ENCODE measurements at regions not wholly inside any gene's neighbourhood (a gene's known extent, or its start where the extent isn't known, plus 50 kb on each side); places are given as distances from the start of the nearest gene placed in this dataset.

- H4K20me1 ChIP-seq (ENCODE audit: low read depth, low read length) = no peaks in the 10 kb centered on the region
- TF ChIP-seq EZH2phosphoT487 (conservative IDR thresholded peaks at IDR 0.05; ENCODE audit: low read length) = no peak
- TF ChIP-seq, protein P1, sequence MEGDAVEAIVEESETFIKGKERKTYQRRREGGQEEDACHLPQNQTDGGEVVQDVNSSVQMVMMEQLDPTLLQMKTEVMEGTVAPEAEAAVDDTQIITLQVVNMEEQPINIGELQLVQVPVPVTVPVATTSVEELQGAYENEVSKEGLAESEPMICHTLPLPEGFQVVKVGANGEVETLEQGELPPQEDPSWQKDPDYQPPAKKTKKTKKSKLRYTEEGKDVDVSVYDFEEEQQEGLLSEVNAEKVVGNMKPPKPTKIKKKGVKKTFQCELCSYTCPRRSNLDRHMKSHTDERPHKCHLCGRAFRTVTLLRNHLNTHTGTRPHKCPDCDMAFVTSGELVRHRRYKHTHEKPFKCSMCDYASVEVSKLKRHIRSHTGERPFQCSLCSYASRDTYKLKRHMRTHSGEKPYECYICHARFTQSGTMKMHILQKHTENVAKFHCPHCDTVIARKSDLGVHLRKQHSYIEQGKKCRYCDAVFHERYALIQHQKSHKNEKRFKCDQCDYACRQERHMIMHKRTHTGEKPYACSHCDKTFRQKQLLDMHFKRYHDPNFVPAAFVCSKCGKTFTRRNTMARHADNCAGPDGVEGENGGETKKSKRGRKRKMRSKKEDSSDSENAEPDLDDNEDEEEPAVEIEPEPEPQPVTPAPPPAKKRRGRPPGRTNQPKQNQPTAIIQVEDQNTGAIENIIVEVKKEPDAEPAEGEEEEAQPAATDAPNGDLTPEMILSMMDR (IDR thresholded peaks at IDR 0.05; ENCODE audit: insufficient read depth, low read length, poor library complexity, severe bottlenecking) = no peak
- no peak overlapping the region for H3K9ac ChIP-seq (ENCODE audit: low read length)
- H3K36me3 ChIP-seq (ENCODE audit: low read length) = no peaks in the 10 kb centered on the region
- no peaks in the 10 kb centered on the region for H3K9me3 ChIP-seq (ENCODE audit: insufficient read depth, low read length)
- H2AFZ ChIP-seq (ENCODE audit: low read depth, low read length, severe bottlenecking) = no peak overlapping the region
- H3F3A ChIP-seq (ENCODE audit: insufficient read depth) = no peaks in the 10 kb centered on the region
- no peak overlapping the region for H3K27ac ChIP-seq (ENCODE audit: low read depth, low read length)
- H3K27me3 ChIP-seq (ENCODE audit: low read length) = no peaks in the 10 kb centered on the region
- H3K4me3 ChIP-seq (ENCODE audit: insufficient read depth, low read length, poor library complexity, severe bottlenecking) = no peak overlapping the region
- H3K79me2 ChIP-seq (ENCODE audit: insufficient read depth, low read length) = no peaks in the 10 kb centered on the region
- H3K4me2 ChIP-seq (ENCODE audit: low read depth, low read length, poor library complexity, severe bottlenecking) = no peak overlapping the region
- H3K9me2 ChIP-seq (replicated peaks; ENCODE audit: insufficient read depth, low read length) = no peaks in the 10 kb centered on the region
Observed at GRCh38 chr10:9012312-9012711, 957.8 kb downstream of the GATA3 start.

GRCh38 chr10:9015005-9015404 lies 960.5 kb downstream of the GATA3 start:
- no peaks in the 10 kb centered on the region for H3K9me3 ChIP-seq (ENCODE audit: insufficient read depth, low read length)
- H3K36me3 ChIP-seq (ENCODE audit: low read length) = no peaks in the 10 kb centered on the region
- no peak overlapping the region for H3K4me3 ChIP-seq (ENCODE audit: insufficient read depth, low read length, poor library complexity, severe bottlenecking)
- H3K27me3 ChIP-seq (ENCODE audit: low read length) = no peaks in the 10 kb centered on the region
- no peaks in the 10 kb centered on the region for H3K9me2 ChIP-seq (replicated peaks; ENCODE audit: insufficient read depth, low read length)
- H3K4me2 ChIP-seq (ENCODE audit: low read depth, low read length, poor library complexity, severe bottlenecking) = no peak overlapping the region
- H3K9ac ChIP-seq (ENCODE audit: low read length) = no peak overlapping the region
- TF ChIP-seq, protein P1 (IDR thresholded peaks at IDR 0.05; ENCODE audit: insufficient read depth, low read length, poor library complexity, severe bottlenecking) = no peak
- TF ChIP-seq EZH2phosphoT487 (conservative IDR thresholded peaks at IDR 0.05; ENCODE audit: low read length) = no peak
- no peaks in the 10 kb centered on the region for H3F3A ChIP-seq (ENCODE audit: insufficient read depth)
- no peak overlapping the region for H3K27ac ChIP-seq (ENCODE audit: low read depth, low read length)
- no peaks in the 10 kb centered on the region for H4K20me1 ChIP-seq (ENCODE audit: low read depth, low read length)
- no peak overlapping the region for H2AFZ ChIP-seq (ENCODE audit: low read depth, low read length, severe bottlenecking)
- H3K79me2 ChIP-seq (ENCODE audit: insufficient read depth, low read length) = no peaks in the 10 kb centered on the region

DNA sequence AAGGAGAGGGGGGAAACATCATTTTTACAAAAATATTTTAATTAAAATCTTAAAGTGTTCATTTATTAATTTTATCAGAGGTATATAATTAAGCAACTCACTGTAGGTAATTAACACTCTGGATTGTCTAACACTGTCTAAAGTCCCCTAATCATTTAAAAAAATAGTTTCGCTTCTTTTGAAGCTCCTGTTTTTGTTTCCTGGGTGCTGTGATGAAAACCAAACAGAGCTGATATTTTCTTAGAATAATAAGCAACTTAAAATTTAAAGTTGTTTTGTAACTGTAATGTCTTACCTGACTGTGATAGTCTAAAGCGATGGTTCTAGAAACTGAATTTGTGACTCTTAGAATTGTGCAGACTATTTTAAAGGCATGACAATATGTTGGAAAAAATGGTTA lies 961.0 kb downstream of the GATA3 start:
- Histone ChIP-seq H3K36me3 (ENCODE audit: low read length) (no peaks in the 10 kb centered on the region), H2AFZ (ENCODE audit: low read depth, low read length, severe bottlenecking) (no peak overlapping the region), H3K4me2 (ENCODE audit: low read depth, low read length, poor library complexity, severe bottlenecking) (no peak overlapping the region), H3K9me2 (replicated peaks; ENCODE audit: insufficient read depth, low read length) (no peaks in the 10 kb centered on the region), H3K27ac (ENCODE audit: low read depth, low read length) (no peak overlapping the region), H3K9ac (ENCODE audit: low read length) (no peak overlapping the region), H3K79me2 (ENCODE audit: insufficient read depth, low read length) (no peaks in the 10 kb centered on the region), H4K20me1 (ENCODE audit: low read depth, low read length) (no peaks in the 10 kb centered on the region), H3K27me3 (ENCODE audit: low read length) (no peaks in the 10 kb centered on the region), H3K4me3 (ENCODE audit: insufficient read depth, low read length, poor library complexity, severe bottlenecking) (no peak overlapping the region), H3K9me3 (ENCODE audit: insufficient read depth, low read length) (no peaks in the 10 kb centered on the region), H3F3A (ENCODE audit: insufficient read depth) (no peaks in the 10 kb centered on the region)
- TF ChIP-seq, protein P1 (IDR thresholded peaks at IDR 0.05; ENCODE audit: insufficient read depth, low read length, poor library complexity, severe bottlenecking) = no peak
- no peak for TF ChIP-seq EZH2phosphoT487 (conservative IDR thresholded peaks at IDR 0.05; ENCODE audit: low read length)
